ENCODE measurements at regions not wholly inside any gene's neighbourhood (a gene's known extent, or its start where the extent isn't known, plus 50 kb on each side); places are given as distances from the start of the nearest gene placed in this dataset.

DNA sequence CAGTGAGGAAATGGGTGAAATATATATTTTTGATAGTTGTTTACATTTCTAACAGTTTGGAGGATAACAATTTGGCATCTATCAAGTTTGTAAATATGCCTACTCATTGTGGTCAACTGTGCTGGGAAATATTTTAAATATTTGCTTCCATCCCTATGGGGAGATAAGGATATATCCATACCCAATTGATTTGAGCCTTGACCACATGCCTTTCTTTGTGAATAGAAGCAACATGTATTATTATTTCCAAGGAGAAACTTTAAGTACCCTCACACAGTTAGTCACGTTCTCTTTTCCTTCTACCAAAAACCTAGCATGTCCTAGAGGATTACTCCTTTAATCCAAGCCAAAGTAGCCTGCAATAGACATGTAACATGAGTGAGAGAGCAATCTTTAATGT is 245.4 kb upstream of the CBLB start:
- TF ChIP-seq, protein P1, sequence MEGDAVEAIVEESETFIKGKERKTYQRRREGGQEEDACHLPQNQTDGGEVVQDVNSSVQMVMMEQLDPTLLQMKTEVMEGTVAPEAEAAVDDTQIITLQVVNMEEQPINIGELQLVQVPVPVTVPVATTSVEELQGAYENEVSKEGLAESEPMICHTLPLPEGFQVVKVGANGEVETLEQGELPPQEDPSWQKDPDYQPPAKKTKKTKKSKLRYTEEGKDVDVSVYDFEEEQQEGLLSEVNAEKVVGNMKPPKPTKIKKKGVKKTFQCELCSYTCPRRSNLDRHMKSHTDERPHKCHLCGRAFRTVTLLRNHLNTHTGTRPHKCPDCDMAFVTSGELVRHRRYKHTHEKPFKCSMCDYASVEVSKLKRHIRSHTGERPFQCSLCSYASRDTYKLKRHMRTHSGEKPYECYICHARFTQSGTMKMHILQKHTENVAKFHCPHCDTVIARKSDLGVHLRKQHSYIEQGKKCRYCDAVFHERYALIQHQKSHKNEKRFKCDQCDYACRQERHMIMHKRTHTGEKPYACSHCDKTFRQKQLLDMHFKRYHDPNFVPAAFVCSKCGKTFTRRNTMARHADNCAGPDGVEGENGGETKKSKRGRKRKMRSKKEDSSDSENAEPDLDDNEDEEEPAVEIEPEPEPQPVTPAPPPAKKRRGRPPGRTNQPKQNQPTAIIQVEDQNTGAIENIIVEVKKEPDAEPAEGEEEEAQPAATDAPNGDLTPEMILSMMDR (IDR thresholded peaks at IDR 0.05), result no peak

DNA sequence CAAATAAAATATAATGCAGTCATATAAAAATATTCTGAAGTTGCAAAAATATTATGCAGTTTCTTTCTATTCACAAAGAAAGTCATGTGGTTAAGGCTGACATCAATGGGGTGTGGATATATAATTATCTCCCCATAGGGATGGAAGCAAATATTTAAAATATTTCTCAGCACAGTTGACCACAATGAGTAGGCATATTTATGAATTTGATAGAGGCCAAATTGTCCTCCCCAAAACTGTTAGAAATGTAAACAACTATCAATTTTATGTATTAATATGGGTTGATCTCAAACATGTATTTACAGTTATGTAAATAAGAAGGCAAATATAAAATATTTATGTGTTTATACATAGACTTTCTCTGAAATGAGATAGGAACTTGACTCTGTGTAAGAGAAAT is 246.0 kb upstream of the CBLB start:
- ATAC-seq (ENCODE audit: insufficient number of reproducible peaks, low FRiP score, low read depth), result no peak
- H3K36me3 ChIP-seq, result no peaks in the 10 kb centered on the region
- DNase-seq (ENCODE audit: low spot score), result no peak
- no peaks in the 10 kb centered on the region for H3K9me3 ChIP-seq
- no peak overlapping the region for H3K27ac ChIP-seq
- no peaks in the 10 kb centered on the region for H3K27me3 ChIP-seq (replicated peaks; ENCODE audit: insufficient read depth)
- TF ChIP-seq, protein P1 (IDR thresholded peaks at IDR 0.05), result no peak
- H3K4me1 ChIP-seq (ENCODE audit: control insufficient read depth in 1 of 2, low read depth in 2 of 2), result no peaks in the 10 kb centered on the region
- no peak overlapping the region for H3K4me3 ChIP-seq

More for the DNA sequence above, 245.4 kb upstream of the CBLB start:
- Histone ChIP-seq H3K27me3 (replicated peaks; ENCODE audit: insufficient read depth) (no peaks in the 10 kb centered on the region), H3K9me3 (no peaks in the 10 kb centered on the region), H3K27ac (no peak overlapping the region), H3K36me3 (no peaks in the 10 kb centered on the region), H3K4me1 (ENCODE audit: control insufficient read depth in 1 of 2, low read depth in 2 of 2) (no peaks in the 10 kb centered on the region), H3K4me3 (no peak overlapping the region)
- ATAC-seq (ENCODE audit: insufficient number of reproducible peaks, low FRiP score, low read depth) (no peak), DNase-seq (ENCODE audit: low spot score) (no peak)

DNA sequence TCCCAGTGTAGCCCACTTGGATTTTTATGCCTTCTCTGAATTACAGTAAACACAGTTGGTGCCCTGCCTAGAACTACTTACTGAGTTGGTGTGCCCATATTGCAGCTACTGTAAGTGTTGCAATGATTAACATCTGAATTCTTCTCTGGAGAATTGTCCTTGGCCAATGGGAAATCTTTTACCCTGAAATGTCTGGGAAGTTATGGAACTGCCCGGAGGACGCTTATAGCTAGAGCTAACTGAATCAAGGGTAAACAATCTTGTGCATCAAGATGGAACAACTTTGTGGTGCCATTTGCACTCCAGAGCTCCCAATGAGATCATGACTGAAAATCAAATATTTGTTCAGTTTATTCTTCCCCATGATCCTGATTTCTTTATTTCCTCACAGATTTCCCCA is 246.7 kb upstream of the CBLB start:
- Histone ChIP-seq H3K9me3 (no peaks in the 10 kb centered on the region), H3K27ac (no peak overlapping the region), H3K36me3 (no peaks in the 10 kb centered on the region), H3K4me1 (ENCODE audit: control insufficient read depth in 1 of 2, low read depth in 2 of 2) (no peaks in the 10 kb centered on the region), H3K4me3 (no peak overlapping the region), H3K27me3 (replicated peaks; ENCODE audit: insufficient read depth) (no peaks in the 10 kb centered on the region)
- ATAC-seq (ENCODE audit: insufficient number of reproducible peaks, low FRiP score, low read depth), result no peak
- TF ChIP-seq, protein P1 (IDR thresholded peaks at IDR 0.05), result no peak
- no peak for DNase-seq (ENCODE audit: low spot score)

DNA sequence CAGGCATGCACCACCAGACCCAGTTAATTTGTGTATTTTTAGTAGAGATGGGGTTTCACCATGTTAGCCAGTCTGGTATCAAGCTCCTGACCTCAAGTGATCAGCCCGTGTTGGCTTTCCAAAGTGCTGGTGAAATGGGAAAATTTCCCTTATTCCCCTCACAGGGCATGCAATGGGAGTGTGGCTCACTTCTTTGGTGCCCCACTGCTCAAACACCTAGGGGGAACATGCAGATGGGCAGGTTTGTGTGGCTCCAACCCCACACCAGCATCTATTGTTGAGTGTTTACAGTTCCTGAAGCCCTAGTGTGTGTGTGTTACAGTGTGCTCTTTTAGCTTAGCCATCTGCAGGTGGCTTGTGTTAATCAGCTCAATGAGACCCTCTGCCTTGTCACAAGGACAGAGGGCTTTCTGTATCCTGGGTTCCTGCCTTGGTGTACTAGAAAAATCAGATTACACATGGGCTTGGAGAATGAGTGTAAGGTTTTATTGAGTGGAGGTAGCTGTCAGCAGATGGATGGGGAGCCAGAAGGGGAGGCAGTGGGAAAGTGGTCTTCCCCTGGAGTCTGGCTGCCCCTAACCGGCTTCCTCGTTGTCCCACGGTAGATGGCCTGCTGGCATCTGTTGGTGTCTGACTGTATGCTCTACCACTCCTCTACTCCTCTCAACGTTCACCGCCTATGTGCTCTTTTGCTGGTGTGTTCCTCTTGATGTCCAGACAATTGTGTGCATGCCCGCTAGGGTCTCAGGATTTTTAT is 248.1 kb upstream of the CBLB start:
- TF ChIP-seq, protein P1 (IDR thresholded peaks at IDR 0.05), result no peak
- DNase-seq (ENCODE audit: low spot score) (no peak), ATAC-seq (ENCODE audit: insufficient number of reproducible peaks, low FRiP score, low read depth) (no peak)
- Histone ChIP-seq H3K36me3 (no peaks in the 10 kb centered on the region), H3K4me1 (ENCODE audit: control insufficient read depth in 1 of 2, low read depth in 2 of 2) (no peaks in the 10 kb centered on the region), H3K27ac (no peak overlapping the region), H3K27me3 (replicated peaks; ENCODE audit: insufficient read depth) (no peaks in the 10 kb centered on the region), H3K4me3 (no peak overlapping the region), H3K9me3 (no peaks in the 10 kb centered on the region)

DNA sequence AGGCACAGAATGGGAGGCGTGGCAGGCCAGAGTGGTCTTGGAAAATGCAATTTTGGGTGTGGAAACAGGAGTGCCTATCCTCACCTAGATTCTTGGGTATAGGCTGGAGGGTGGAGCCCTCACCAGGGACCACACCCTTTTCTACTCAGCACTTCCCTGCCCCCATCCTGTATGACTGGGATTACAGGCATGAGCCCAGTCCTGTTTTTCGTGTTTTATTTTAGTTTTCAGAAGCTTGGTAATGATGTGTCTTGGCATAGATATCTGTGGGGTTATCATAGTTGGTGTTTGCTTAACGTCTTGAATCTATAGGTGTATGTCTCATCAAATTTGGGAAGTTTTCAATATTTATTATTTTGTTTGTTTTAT is 248.7 kb upstream of the CBLB start:
- H3K27me3 ChIP-seq (replicated peaks; ENCODE audit: insufficient read depth), result no peaks in the 10 kb centered on the region
- DNase-seq (ENCODE audit: low spot score) (no peak), ATAC-seq (ENCODE audit: insufficient number of reproducible peaks, low FRiP score, low read depth) (no peak)
- H3K36me3 ChIP-seq, result no peaks in the 10 kb centered on the region
- no peaks in the 10 kb centered on the region for H3K4me1 ChIP-seq (ENCODE audit: control insufficient read depth in 1 of 2, low read depth in 2 of 2)
- TF ChIP-seq, protein P1 (IDR thresholded peaks at IDR 0.05), result no peak
- H3K9me3 ChIP-seq, result no peaks in the 10 kb centered on the region
- H3K27ac ChIP-seq, result no peak overlapping the region
- no peak overlapping the region for H3K4me3 ChIP-seq
